Keratinocyte (primary cell): ENCODE measurements at regions not wholly inside any gene's neighbourhood (a gene's known extent, or its start where the extent isn't known, plus 50 kb on each side); places are given as distances from the start of the nearest gene placed in this dataset.

Source experiments
- DNase-seq: peaks from one replicate; pipeline ENCODE4 v3.0.0-alpha.2; 2011; ENCODE audit warnings: low read depth, missing footprints, low spot score
- FAIRE-seq: peaks from 2 replicates; lab custom pipeline; 2011; peaks lifted over from hg19 to GRCh38; lab: Jason Lieb, UNC
- H2AFZ ChIP-seq: 2 replicates; pipeline ENCODE4 v1.6.0; 2012; ENCODE audit warnings: low read length, control low read depth, inconsistent platforms; ENCODE audit not compliant: control insufficient read depth
- H3K27ac ChIP-seq: 2 replicates; pipeline ENCODE4 v1.5.1; 2011; ENCODE audit warnings: low read length; ENCODE audit not compliant: control insufficient read depth, insufficient read depth
- H3K27me3 ChIP-seq: 3 replicates; pipeline ENCODE4 v1.6.0; 2011; ENCODE audit warnings: low read length; ENCODE audit not compliant: control insufficient read depth, insufficient read depth; ENCODE audit errors: extremely low read depth
- H3K36me3 ChIP-seq, 2 experiments: 2 replicates in 1 of 2; 3 replicates in 1 of 2; pipeline ENCODE4 v1.5.1; 2011; ENCODE audit warnings: low read length in 2 of 2, mild to moderate bottlenecking in 1 of 2; ENCODE audit not compliant: control insufficient read depth in 2 of 2, insufficient read depth in 2 of 2; ENCODE audit errors: extremely low read depth in 1 of 2
- H3K4me1 ChIP-seq: 3 replicates; pipeline ENCODE4 v1.5.1; 2011; ENCODE audit warnings: low read length; ENCODE audit not compliant: control insufficient read depth, insufficient read depth; ENCODE audit errors: extremely low read depth
- H3K4me2 ChIP-seq: 3 replicates; pipeline ENCODE4 v1.6.0; 2011; ENCODE audit warnings: low read depth, low read length; ENCODE audit not compliant: control insufficient read depth, insufficient read depth; ENCODE audit errors: extremely low read depth
- H3K4me3 ChIP-seq, 3 experiments: fragments of 200-600 bp in 1 of 3; sonication (generic) in 1 of 3; 2 replicates in 2 of 3; 3 replicates in 1 of 3; pipeline ENCODE4 v1.5.1; 2011 to 2016; ENCODE audit warnings: low read length in 3 of 3, mild to moderate bottlenecking in 3 of 3, control low read depth in 2 of 3, inconsistent platforms in 1 of 3, low read depth in 1 of 3, mixed read lengths in 1 of 3, mixed run types in 1 of 3, moderate library complexity in 1 of 3; ENCODE audit not compliant: control insufficient read depth in 2 of 3, insufficient read depth in 2 of 3; ENCODE audit errors: extremely low read depth in 1 of 3
- H3K79me2 ChIP-seq: 2 replicates; pipeline ENCODE4 v1.6.0; 2012; ENCODE audit warnings: low read length; ENCODE audit not compliant: control insufficient read depth, insufficient read depth
- H3K9ac ChIP-seq: 3 replicates; pipeline ENCODE4 v1.6.0; 2011; ENCODE audit warnings: low read length; ENCODE audit not compliant: control insufficient read depth, insufficient read depth; ENCODE audit errors: extremely low read depth
- H3K9me1 ChIP-seq: 3 replicates; pipeline ENCODE4 v1.6.0; 2011; ENCODE audit warnings: low read length; ENCODE audit not compliant: control insufficient read depth, insufficient read depth; ENCODE audit errors: extremely low read depth
- H3K9me3 ChIP-seq: 2 replicates; pipeline ENCODE4 v1.5.1; 2012; ENCODE audit warnings: low read depth, low read length; ENCODE audit not compliant: control insufficient read depth
- H4K20me1 ChIP-seq: 3 replicates; pipeline ENCODE4 v1.6.0; 2011; ENCODE audit warnings: low read length; ENCODE audit not compliant: control insufficient read depth, insufficient read depth; ENCODE audit errors: extremely low read depth
- EZH2 ChIP-seq: IDR thresholded peaks from one replicate; pipeline ENCODE4 v1.6.1; 2012; ENCODE audit warnings: inconsistent platforms, mild to moderate bottlenecking, low read length, moderate library complexity
- dilution Hi-C: fragments of 300-500 bp; cut with MboI; formaldehyde crosslinking; loops from one replicate; pipeline ENCODE4 v1.7.0; 2020; ENCODE audit warnings: low sequenced_read_pairs; ENCODE audit not compliant: extremely low pct_ligation_motif_present
- TF ChIP-seq, protein P1 (sequence below), 3 experiments: IDR thresholded peaks in 1 of 3; conservative IDR thresholded peaks in 1 of 3; optimal IDR thresholded peaks in 1 of 3; 2 replicates in 2 of 3; 3 replicates in 1 of 3; pipeline versions ENCODE3 to v1.5.1; 2011; ENCODE audit warnings: low read length in 3 of 3, mild to moderate bottlenecking in 3 of 3, moderate library complexity in 2 of 3, control low read depth in 1 of 3, inconsistent platforms in 1 of 3; ENCODE audit not compliant: insufficient read depth in 2 of 3; ENCODE audit errors: extremely low read depth in 1 of 3

DNA sequence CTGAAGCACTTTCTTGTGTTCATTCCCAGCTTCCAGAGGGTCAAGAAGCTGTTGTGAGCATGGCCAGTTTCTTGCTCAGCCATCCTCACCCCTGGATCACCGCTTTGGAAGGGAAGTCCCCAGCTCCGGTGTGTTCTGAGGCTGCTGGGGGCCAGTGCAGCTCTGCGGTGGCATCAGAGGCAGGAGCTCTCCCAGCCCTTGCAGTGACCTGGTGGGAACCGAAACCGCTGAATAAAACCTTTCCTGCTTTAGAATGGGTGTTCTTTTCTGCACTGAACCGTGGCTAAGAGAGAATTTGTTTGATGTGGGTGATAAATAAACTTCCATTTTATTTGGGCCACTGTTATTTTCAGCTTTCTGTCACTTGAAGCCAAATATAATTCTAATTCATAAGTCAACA is 450.9 kb upstream of the VSTM2A start:
- dilution Hi-C loops, result no loop called here
- DNase-seq, result no peak
- H3K4me3 ChIP-seq, result no peak overlapping the region
- no peak overlapping the region for H2AFZ ChIP-seq
- no peak overlapping the region for H3K4me2 ChIP-seq
- H3K9me3 ChIP-seq, result no peaks in the 10 kb centered on the region
- H3K9ac ChIP-seq, result no peak overlapping the region
- TF ChIP-seq EZH2, result no peak
- TF ChIP-seq, protein P1, sequence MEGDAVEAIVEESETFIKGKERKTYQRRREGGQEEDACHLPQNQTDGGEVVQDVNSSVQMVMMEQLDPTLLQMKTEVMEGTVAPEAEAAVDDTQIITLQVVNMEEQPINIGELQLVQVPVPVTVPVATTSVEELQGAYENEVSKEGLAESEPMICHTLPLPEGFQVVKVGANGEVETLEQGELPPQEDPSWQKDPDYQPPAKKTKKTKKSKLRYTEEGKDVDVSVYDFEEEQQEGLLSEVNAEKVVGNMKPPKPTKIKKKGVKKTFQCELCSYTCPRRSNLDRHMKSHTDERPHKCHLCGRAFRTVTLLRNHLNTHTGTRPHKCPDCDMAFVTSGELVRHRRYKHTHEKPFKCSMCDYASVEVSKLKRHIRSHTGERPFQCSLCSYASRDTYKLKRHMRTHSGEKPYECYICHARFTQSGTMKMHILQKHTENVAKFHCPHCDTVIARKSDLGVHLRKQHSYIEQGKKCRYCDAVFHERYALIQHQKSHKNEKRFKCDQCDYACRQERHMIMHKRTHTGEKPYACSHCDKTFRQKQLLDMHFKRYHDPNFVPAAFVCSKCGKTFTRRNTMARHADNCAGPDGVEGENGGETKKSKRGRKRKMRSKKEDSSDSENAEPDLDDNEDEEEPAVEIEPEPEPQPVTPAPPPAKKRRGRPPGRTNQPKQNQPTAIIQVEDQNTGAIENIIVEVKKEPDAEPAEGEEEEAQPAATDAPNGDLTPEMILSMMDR (optimal IDR thresholded peaks at IDR 0.05 in 1 of 3, IDR thresholded peaks at IDR 0.05 in 1 of 3, conservative IDR thresholded peaks at IDR 0.05 in 1 of 3; ENCODE audit: extremely low read depth in 1 of 3, insufficient read depth in 2 of 3, low read length in 3 of 3), result no peak
- no peaks in the 10 kb centered on the region for H3K9me1 ChIP-seq
- no peaks in the 10 kb centered on the region for H3K27me3 ChIP-seq
- no peak for FAIRE-seq
- no peak overlapping the region for H3K27ac ChIP-seq
- H3K79me2 ChIP-seq, result no peaks in the 10 kb centered on the region
- H3K36me3 ChIP-seq, result no peaks in the 10 kb centered on the region
- no peaks in the 10 kb centered on the region for H4K20me1 ChIP-seq
- H3K4me1 ChIP-seq, result peaks cover 3% of the 10 kb centered on the region

DNA sequence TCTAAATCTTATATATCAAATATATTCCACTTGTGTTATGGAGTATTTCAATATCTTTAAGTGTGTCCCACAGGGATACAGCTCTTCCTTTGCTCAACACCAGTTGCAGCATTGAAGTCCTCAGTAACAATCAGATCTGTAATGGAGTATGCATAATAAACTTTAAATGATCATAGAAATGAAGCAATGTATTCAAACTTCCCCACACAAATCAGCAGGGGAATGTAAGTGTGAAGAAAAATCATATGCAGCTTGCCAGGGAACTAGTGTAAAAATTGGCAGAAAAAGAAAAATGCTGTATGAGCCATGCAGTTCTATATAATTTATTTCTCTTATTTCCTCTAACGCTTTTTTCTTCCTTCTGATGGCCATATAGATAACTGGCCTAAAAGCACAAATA is 444.3 kb upstream of the VSTM2A start:
- Histone ChIP-seq H3K27me3 (no peaks in the 10 kb centered on the region), H3K36me3 (no peaks in the 10 kb centered on the region), H3K9ac (no peak overlapping the region), H3K4me2 (no peak overlapping the region), H3K27ac (no peak overlapping the region), H4K20me1 (no peaks in the 10 kb centered on the region), H3K79me2 (no peaks in the 10 kb centered on the region), H3K9me1 (no peaks in the 10 kb centered on the region), H2AFZ (no peak overlapping the region), H3K4me1 (no peaks in the 10 kb centered on the region), H3K4me3 (no peak overlapping the region), H3K9me3 (no peaks in the 10 kb centered on the region)
- no peak for FAIRE-seq
- no peak for DNase-seq
- dilution Hi-C loops, result no loop called here
- no peak for TF ChIP-seq EZH2
- TF ChIP-seq, protein P1 (optimal IDR thresholded peaks at IDR 0.05 in 1 of 3, IDR thresholded peaks at IDR 0.05 in 1 of 3, conservative IDR thresholded peaks at IDR 0.05 in 1 of 3; ENCODE audit: extremely low read depth in 1 of 3, insufficient read depth in 2 of 3, low read length in 3 of 3), result no peak
